ENCODE measurements at regions not wholly inside any gene's neighbourhood (a gene's known extent, or its start where the extent isn't known, plus 50 kb on each side); places are given as distances from the start of the nearest gene placed in this dataset.

GRCh38 chr2:215878476-215879063 is 134.8 kb downstream of the MREG start:
- Histone ChIP-seq H3K9ac (ENCODE audit: insufficient read depth, low read depth, low read length) (no peak overlapping the region), H3K4me1 (ENCODE audit: insufficient read depth, low read length) (peaks cover 58% of the 10 kb centered on the region), H3K9me3 (ENCODE audit: low read length) (peaks cover 8% of the 10 kb centered on the region; the same call in 1 of the 2 replicates), H3K36me3 (replicated peaks in 1 of 2; ENCODE audit: control insufficient read depth in 1 of 2, insufficient read depth in 2 of 2, low read length in 2 of 2) (no peaks in the 10 kb centered on the region), H3K79me2 (ENCODE audit: insufficient read depth, low read length) (no peaks in the 10 kb centered on the region), H3K27me3 (ENCODE audit: control insufficient read depth in 1 of 2, insufficient read depth in 2 of 2, low read length in 2 of 2) (no peaks in the 10 kb centered on the region), H3K4me2 (ENCODE audit: low read depth, low read length) (no peak overlapping the region), H3K4me3 (replicated peaks in 1 of 3; ENCODE audit: insufficient read depth in 1 of 3, low read depth in 2 of 3, low read length in 3 of 3) (no peak overlapping the region), H3K27ac (ENCODE audit: extremely low read length, insufficient read depth, low read length) (no peak overlapping the region), H2AFZ (ENCODE audit: low read length) (no peak overlapping the region), H4K20me1 (ENCODE audit: insufficient read depth, low read length) (no peaks in the 10 kb centered on the region)
- DNase-seq (ENCODE audit: low spot score) (no peak), FAIRE-seq (no peak), ATAC-seq (no peak)
- in situ Hi-C loops (cut with HindIII; ENCODE audit: extremely low pct_ligation_motif_present, low pct_unique_long_range_greater_than_20kb): no loop called here
- CTCF ChIA-PET (ENCODE audit: low intra/inter-chr PET ratio, low total read pairs): no interaction called here
- intact Hi-C loops (cut with micrococcal nuclease; ENCODE audit: unreplicated experiment): no loop called here
- POLR2A ChIA-PET: no interaction called here
- 84% methylated on average over 4 of the region's 4 CpGs for WGBS (ENCODE audit: low lambda C conversion rate)
- BruUV-seq (replicated peaks): no TSS peak
- TF ChIP-seq ZBTB40 (IDR thresholded peaks at IDR 0.05): peak; percentile 43; the same call in 1 of the 2 replicates
- no peak for TF ChIP-seq ZBTB40 (CRISPR knock-in tag; IDR thresholded peaks at IDR 0.05)
- TF ChIP-seq REPIN1 (CRISPR knock-in tag; IDR thresholded peaks at IDR 0.05; ENCODE audit: borderline replicate concordance, low read depth): no peak
- TF ChIP-seq CEBPB (IDR thresholded peaks at IDR 0.05; ENCODE audit: borderline replicate concordance, low read depth, low read length): peak; percentile 5; the same call in 1 of the 2 replicates
- no peak for TF ChIP-seq PHF5A (CRISPR knock-in tag; IDR thresholded peaks at IDR 0.05; ENCODE audit: low read depth, unreplicated experiment)
- TF ChIP-seq NFE2L2 (IDR thresholded peaks at IDR 0.05; ENCODE audit: low read length): 0 out of 2 replicates have a peak, but pooled peaks have one; percentile 4
- TF ChIP-seq PHB2 (IDR thresholded peaks at IDR 0.05; ENCODE audit: partially characterized antibody): no peak
- TF ChIP-seq ZNF180 (CRISPR knock-in tag; IDR thresholded peaks at IDR 0.05; ENCODE audit: borderline replicate concordance, low read depth): no peak

All from HepG2 (cell line).